ENCODE measurements at regions not wholly inside any gene's neighbourhood (a gene's known extent, or its start where the extent isn't known, plus 50 kb on each side); places are given as distances from the start of the nearest gene placed in this dataset.

GRCh38 chr20:17172836-17173516, 53.9 kb upstream of the PCSK2 start (continued):
- TF ChIP-seq ZNF114 (tag by site-specific recombination; IDR thresholded peaks at IDR 0.05), result no peak

Data from HEK293 (cell line).